SU-DHL-6 (cell line): ENCODE measurements at regions not wholly inside any gene's neighbourhood (a gene's known extent, or its start where the extent isn't known, plus 50 kb on each side); places are given as distances from the start of the nearest gene placed in this dataset.
A peak's percentile ranks its signal among the peaks of the same experiment; 100 is the strongest.

Experiments
- H2AFZ ChIP-seq: fragments of 200-600 bp; sonication (generic); 2 replicates; pipeline ENCODE4 v1.6.1; 2014; ENCODE audit warnings: low read depth, mild to moderate bottlenecking, moderate library complexity, mixed read lengths, antibody characterized with exemption, low read length; ENCODE audit not compliant: severe bottlenecking
- H3F3A ChIP-seq: fragments of 200-600 bp; shearing (Covaris generic); 2 replicates; pipeline ENCODE4 v1.6.0; 2016; ENCODE audit warnings: antibody characterized with exemption, mild to moderate bottlenecking; ENCODE audit not compliant: insufficient read depth
- H3K27ac ChIP-seq: fragments of 200-600 bp; sonication (generic); 2 replicates; pipeline ENCODE4 v1.5.1; 2016; ENCODE audit warnings: low read depth, mild to moderate bottlenecking, low read length, moderate library complexity, mixed read lengths
- H3K27me3 ChIP-seq: fragments of 200-600 bp; sonication (generic), shearing (Covaris generic); 2 replicates; pipeline ENCODE4 v1.6.0; 2014; ENCODE audit warnings: mild to moderate bottlenecking, low read length
- H3K36me3 ChIP-seq: fragments of 200-600 bp; sonication (generic); 2 replicates; pipeline ENCODE4 v1.6.1; 2014; ENCODE audit warnings: mild to moderate bottlenecking, low read length, mixed read lengths
- H3K4me2 ChIP-seq: fragments of 300-600, 200-600 bp; shearing (Covaris generic), sonication (generic); 2 replicates; pipeline ENCODE4 v1.6.0; 2014; ENCODE audit warnings: low read length, low read depth, mild to moderate bottlenecking; ENCODE audit not compliant: poor library complexity, severe bottlenecking
- H3K4me3 ChIP-seq: fragments of 200-600 bp; sonication (generic); 2 replicates; pipeline ENCODE4 v1.5.1; 2014; ENCODE audit warnings: antibody characterized with exemption, low read length, mild to moderate bottlenecking, mixed read lengths; ENCODE audit not compliant: insufficient read depth, poor library complexity, severe bottlenecking
- H3K79me2 ChIP-seq: fragments of 200-600 bp; sonication (generic); 2 replicates; pipeline ENCODE4 v1.6.1; 2014; ENCODE audit warnings: mild to moderate bottlenecking, low read length, moderate library complexity; ENCODE audit not compliant: insufficient read depth
- H3K9ac ChIP-seq: fragments of 200-600 bp; sonication (generic); 2 replicates; pipeline ENCODE4 v1.7.0; 2014; ENCODE audit warnings: mild to moderate bottlenecking, low read length
- H3K9me2 ChIP-seq: fragments of 200-600 bp; sonication (generic); replicated peaks from 2 replicates; pipeline ENCODE4 v1.6.1; 2014; ENCODE audit warnings: low read length; ENCODE audit not compliant: insufficient read depth
- H3K9me3 ChIP-seq: fragments of 200-600 bp; sonication (generic); 2 replicates; pipeline ENCODE4 v1.6.1; 2014; ENCODE audit warnings: low read length, mixed read lengths; ENCODE audit not compliant: insufficient read depth
- H4K20me1 ChIP-seq: fragments of 200-600 bp; sonication (generic); 2 replicates; pipeline ENCODE4 v1.6.1; 2014; ENCODE audit warnings: low read depth, mild to moderate bottlenecking, antibody characterized with exemption, low read length, moderate library complexity, mixed read lengths
- CTCF ChIP-seq: fragments of 200-600 bp; sonication (generic); IDR thresholded peaks from one replicate; pipeline ENCODE4 v1.5.1; 2017; ENCODE audit warnings: antibody characterized with exemption, mild to moderate bottlenecking, low read length, moderate library complexity; ENCODE audit not compliant: insufficient read depth, poor library complexity, severe bottlenecking
- EZH2phosphoT487 ChIP-seq: fragments of 200-600 bp; sonication (generic), shearing (Covaris generic); conservative IDR thresholded peaks from 2 replicates; pipeline ENCODE4 v1.6.1; 2018; ENCODE audit warnings: mild to moderate bottlenecking, antibody characterized with exemption, low read length, moderate library complexity, mixed read lengths

- H3K27ac ChIP-seq: no peak overlapping the region
- H3K4me2 ChIP-seq: no peak overlapping the region
- H3K79me2 ChIP-seq: no peaks in the 10 kb centered on the region
- no peaks in the 10 kb centered on the region for H3K9me3 ChIP-seq
- H3F3A ChIP-seq: no peaks in the 10 kb centered on the region
- TF ChIP-seq EZH2phosphoT487: no peak
- peak; percentile 20 for TF ChIP-seq CTCF
- no peak overlapping the region for H3K9ac ChIP-seq
- H3K9me2 ChIP-seq: no peaks in the 10 kb centered on the region
- H2AFZ ChIP-seq: no peak overlapping the region
- no peaks in the 10 kb centered on the region for H3K36me3 ChIP-seq
- no peaks in the 10 kb centered on the region for H4K20me1 ChIP-seq
- no peaks in the 10 kb centered on the region for H3K27me3 ChIP-seq
- H3K4me3 ChIP-seq: no peak overlapping the region
Measured at GRCh38 chr7:49166441-49166840, 242.1 kb downstream of the CDC14C start.

- no peak overlapping the region for H3K4me3 ChIP-seq
- no peaks in the 10 kb centered on the region for H3K79me2 ChIP-seq
- no peaks in the 10 kb centered on the region for H3K36me3 ChIP-seq
- no peaks in the 10 kb centered on the region for H4K20me1 ChIP-seq
- H2AFZ ChIP-seq: no peak overlapping the region
- no peaks in the 10 kb centered on the region for H3K9me3 ChIP-seq
- no peak for TF ChIP-seq CTCF
- no peak for TF ChIP-seq EZH2phosphoT487
- no peak overlapping the region for H3K27ac ChIP-seq
- H3F3A ChIP-seq: no peaks in the 10 kb centered on the region
- H3K4me2 ChIP-seq: no peak overlapping the region
- H3K9ac ChIP-seq: no peak overlapping the region
- no peaks in the 10 kb centered on the region for H3K9me2 ChIP-seq
- H3K27me3 ChIP-seq: no peaks in the 10 kb centered on the region
Measured at GRCh38 chr7:49172639-49173038, 248.3 kb downstream of the CDC14C start.

- H3K79me2 ChIP-seq: no peaks in the 10 kb centered on the region
- no peak overlapping the region for H3K4me2 ChIP-seq
- H3K36me3 ChIP-seq: no peaks in the 10 kb centered on the region
- no peaks in the 10 kb centered on the region for H4K20me1 ChIP-seq
- TF ChIP-seq EZH2phosphoT487 (no peak), CTCF (no peak)
- H3K4me3 ChIP-seq: no peak overlapping the region
- H3K27me3 ChIP-seq: no peaks in the 10 kb centered on the region
- H2AFZ ChIP-seq: no peak overlapping the region
- H3K9me3 ChIP-seq: no peaks in the 10 kb centered on the region
- no peaks in the 10 kb centered on the region for H3K9me2 ChIP-seq
- H3K9ac ChIP-seq: no peak overlapping the region
- H3K27ac ChIP-seq: no peak overlapping the region
- no peaks in the 10 kb centered on the region for H3F3A ChIP-seq
Measured at GRCh38 chr7:49174396-49174795, 250.0 kb downstream of the CDC14C start.
